Subcutaneous abdominal adipose tissue (tissue), 5 donors: ENCODE measurements at regions not wholly inside any gene's neighbourhood (a gene's known extent, or its start where the extent isn't known, plus 50 kb on each side); places are given as distances from the start of the nearest gene placed in this dataset.

Source experiments
- H3K27ac ChIP-seq: one replicate; pipeline ENCODE4 v1.7.0; 2013; ENCODE audit warnings: low read depth, mild to moderate bottlenecking, inconsistent platforms, low read length, moderate library complexity
- H3K27me3 ChIP-seq, 5 donors: one replicate each; pipeline ENCODE4 v1.7.0; 2013; ENCODE audit warnings: low read length in 5 of 5, inconsistent platforms in 1 of 5; ENCODE audit not compliant: control insufficient read depth in 5 of 5, insufficient read depth in 4 of 5
- H3K36me3 ChIP-seq, 5 donors: one replicate each; pipeline ENCODE4 v1.7.0; 2013; ENCODE audit warnings: low read length in 5 of 5; ENCODE audit not compliant: control insufficient read depth in 5 of 5, insufficient read depth in 5 of 5
- H3K4me1 ChIP-seq, 5 donors: one replicate each; pipeline ENCODE4 v1.7.0; 2013; ENCODE audit warnings: low read length in 5 of 5, mild to moderate bottlenecking in 3 of 5, moderate library complexity in 1 of 5; ENCODE audit not compliant: control insufficient read depth in 5 of 5, insufficient read depth in 5 of 5
- H3K4me3 ChIP-seq, 5 donors: one replicate each; pipeline ENCODE4 v1.7.0; 2013; ENCODE audit warnings: low read length in 5 of 5, low read depth in 1 of 5
- H3K9ac ChIP-seq, 5 donors: one replicate each; pipeline ENCODE4 v1.7.0; 2013; ENCODE audit warnings: low read length in 5 of 5, mild to moderate bottlenecking in 4 of 5, moderate library complexity in 3 of 5
- H3K9me3 ChIP-seq, 5 donors: one replicate each; pipeline ENCODE4 v1.7.0; 2013; ENCODE audit warnings: low read length in 5 of 5; ENCODE audit not compliant: control insufficient read depth in 5 of 5
- donor health status: healthy.
- donor health status: healthy.
- donor health status: healthy.
- donor health status: healthy.
- donor health status: healthy.

DNA sequence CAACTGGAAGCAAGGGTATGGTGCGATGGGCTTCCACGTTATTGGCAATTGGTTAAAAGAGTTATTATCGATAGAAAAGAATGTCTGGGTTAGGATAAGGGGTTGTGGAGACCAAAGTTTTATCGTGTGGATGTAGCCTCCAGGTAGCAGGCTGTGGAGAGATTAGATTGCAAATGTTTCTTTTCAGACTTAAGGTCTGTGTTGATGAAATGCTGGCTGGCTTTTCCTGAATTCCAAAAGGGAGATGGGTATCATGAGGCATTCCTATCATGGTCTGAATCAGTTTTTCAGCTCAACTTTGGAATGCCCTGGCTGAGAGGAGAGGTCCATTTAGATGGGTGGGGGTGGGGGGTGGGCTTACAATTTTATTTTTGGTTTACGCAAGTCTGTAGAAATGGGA, 395.0 kb upstream of the RBFOX1 start:
- peaks cover 0 to 2% (median 0%) of the 10 kb centered on the region in 5 donors for H3K9me3 ChIP-seq
- no peaks in the 10 kb centered on the region for H3K27me3 ChIP-seq
- no peak overlapping the region for H3K9ac ChIP-seq
- no peaks in the 10 kb centered on the region for H3K4me1 ChIP-seq
- no peak overlapping the region for H3K27ac ChIP-seq
- H3K4me3 ChIP-seq: no peak overlapping the region
- no peaks in the 10 kb centered on the region for H3K36me3 ChIP-seq

DNA sequence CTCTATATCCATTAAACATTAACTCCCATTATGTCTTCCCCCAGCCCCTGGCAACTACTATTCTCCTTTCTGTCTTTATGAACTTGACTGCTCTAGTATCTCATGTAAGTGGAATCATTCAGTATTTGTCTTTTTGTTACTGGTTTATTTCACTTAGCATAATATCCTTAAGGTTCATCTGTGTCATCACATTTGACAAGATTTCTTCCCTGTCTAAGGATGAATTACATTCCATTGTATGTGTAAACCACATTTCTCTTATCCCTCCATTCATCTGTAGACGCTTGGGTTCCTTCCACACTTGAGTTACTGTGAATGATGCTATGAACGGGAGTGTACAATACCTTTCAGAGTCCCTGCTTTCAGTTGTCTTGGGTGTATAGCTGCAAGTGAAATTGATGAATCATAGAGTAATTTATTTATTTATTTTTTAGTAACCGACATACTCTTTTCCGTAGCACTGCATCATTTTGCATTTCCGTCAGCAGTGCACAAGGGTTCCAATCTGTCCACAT, 399.7 kb upstream of the RBFOX1 start:
- Histone ChIP-seq H3K9ac (no peak overlapping the region), H3K36me3 (no peaks in the 10 kb centered on the region), H3K9me3 (peaks cover 0 to 9% (median 0%) of the 10 kb centered on the region in 5 donors), H3K27ac (no peak overlapping the region), H3K4me1 (no peaks in the 10 kb centered on the region), H3K27me3 (no peaks in the 10 kb centered on the region), H3K4me3 (no peak overlapping the region)

DNA sequence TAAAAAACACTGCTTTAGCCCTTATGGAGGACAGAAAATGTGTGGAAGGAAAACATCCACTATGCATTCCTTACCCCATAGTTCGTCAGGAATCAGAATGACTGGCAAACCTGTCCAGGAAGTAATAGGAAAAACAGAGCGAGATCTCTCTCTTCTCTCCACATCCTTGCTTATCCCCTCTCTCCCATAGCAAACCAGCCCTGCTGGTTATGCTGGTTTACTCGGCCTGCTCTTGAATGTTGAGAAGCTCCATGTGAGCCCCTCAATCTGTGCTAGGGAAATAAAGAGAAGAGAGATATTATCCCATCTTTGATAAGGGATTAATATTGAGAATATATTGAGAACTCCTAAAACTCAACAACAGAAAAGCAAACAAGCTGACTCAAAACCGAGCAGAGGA, 402.8 kb upstream of the RBFOX1 start:
- no peaks in the 10 kb centered on the region for H3K36me3 ChIP-seq
- no peaks in the 10 kb centered on the region for H3K4me1 ChIP-seq
- H3K4me3 ChIP-seq: no peak overlapping the region
- H3K9me3 ChIP-seq: peaks cover 0 to 9% (median 3%) of the 10 kb centered on the region in 5 donors
- H3K27ac ChIP-seq: no peak overlapping the region
- H3K9ac ChIP-seq: no peak overlapping the region
- no peaks in the 10 kb centered on the region for H3K27me3 ChIP-seq

DNA sequence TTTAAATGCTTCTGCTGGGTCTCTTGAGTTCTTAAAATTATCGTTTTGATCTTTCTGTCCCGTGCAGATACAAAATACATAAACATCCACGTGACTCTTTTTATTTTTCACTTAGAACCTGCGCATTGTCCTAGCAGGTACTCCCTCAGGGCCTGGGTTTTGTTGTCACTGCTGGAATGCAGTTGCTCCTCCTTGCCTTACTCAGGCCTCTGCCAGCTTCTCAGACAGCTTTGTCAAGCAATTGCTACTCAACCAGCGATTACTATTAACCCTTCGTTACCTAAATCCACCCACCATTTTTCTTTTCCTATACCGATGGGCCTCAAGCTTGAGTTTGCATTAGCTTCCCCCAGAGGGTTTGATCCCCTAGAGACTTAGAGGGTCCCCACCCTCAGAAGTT, 405.9 kb upstream of the RBFOX1 start:
- Histone ChIP-seq H3K27me3 (no peaks in the 10 kb centered on the region), H3K9ac (no peak overlapping the region), H3K4me1 (no peaks in the 10 kb centered on the region), H3K36me3 (no peaks in the 10 kb centered on the region), H3K4me3 (no peak overlapping the region), H3K9me3 (peaks cover 0 to 13% (median 5%) of the 10 kb centered on the region in 5 donors), H3K27ac (no peak overlapping the region)

DNA sequence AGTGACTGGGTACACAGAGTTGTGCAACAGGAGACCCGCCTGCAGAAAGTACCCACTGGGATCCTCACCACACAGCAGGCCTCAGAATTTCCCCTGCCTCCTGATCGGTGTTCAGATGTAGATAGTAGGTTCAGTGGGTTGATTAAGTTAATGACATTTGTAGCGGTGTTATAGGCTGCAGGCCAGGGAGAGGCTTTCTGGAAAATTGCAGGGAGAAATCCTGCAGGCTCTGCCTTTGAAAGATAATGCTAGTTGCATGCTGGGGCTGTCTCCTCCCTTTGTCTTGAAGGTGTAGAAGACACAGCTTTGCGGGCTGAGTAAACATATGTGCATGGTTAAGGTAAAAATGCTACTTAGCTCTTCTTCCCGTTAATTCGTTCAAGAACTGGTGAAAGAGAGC, 406.3 kb upstream of the RBFOX1 start:
- Histone ChIP-seq H3K4me3 (no peak overlapping the region), H3K27me3 (no peaks in the 10 kb centered on the region), H3K9me3 (peaks cover 0 to 10% (median 4%) of the 10 kb centered on the region in 5 donors), H3K27ac (no peak overlapping the region), H3K36me3 (no peaks in the 10 kb centered on the region), H3K9ac (no peak overlapping the region), H3K4me1 (no peaks in the 10 kb centered on the region)

DNA sequence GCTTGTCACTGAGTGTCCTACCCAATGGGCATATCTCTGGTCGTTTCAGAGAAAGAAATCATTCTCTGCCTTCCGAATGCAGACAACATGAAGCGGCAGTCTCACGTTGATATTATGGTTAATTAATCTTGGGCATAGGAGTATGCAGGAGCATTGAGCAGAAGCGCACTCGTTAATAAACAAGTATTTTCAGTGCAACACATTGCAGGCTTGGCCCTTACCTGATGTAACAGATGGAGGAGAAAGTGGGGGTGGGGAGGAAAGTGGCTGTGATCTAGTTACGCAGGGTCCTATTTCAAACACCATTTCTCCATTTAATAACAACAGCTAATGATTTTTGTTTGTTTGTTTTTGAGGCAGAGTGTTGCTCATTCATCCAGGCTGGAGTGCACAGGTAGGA, 414.0 kb upstream of the RBFOX1 start:
- no peaks in the 10 kb centered on the region for H3K27me3 ChIP-seq
- H3K4me1 ChIP-seq: no peaks in the 10 kb centered on the region
- H3K4me3 ChIP-seq: no peak overlapping the region
- peaks cover 0 to 14% (median 7%) of the 10 kb centered on the region in 5 donors for H3K9me3 ChIP-seq
- H3K27ac ChIP-seq: no peak overlapping the region
- no peak overlapping the region for H3K9ac ChIP-seq
- no peaks in the 10 kb centered on the region for H3K36me3 ChIP-seq

DNA sequence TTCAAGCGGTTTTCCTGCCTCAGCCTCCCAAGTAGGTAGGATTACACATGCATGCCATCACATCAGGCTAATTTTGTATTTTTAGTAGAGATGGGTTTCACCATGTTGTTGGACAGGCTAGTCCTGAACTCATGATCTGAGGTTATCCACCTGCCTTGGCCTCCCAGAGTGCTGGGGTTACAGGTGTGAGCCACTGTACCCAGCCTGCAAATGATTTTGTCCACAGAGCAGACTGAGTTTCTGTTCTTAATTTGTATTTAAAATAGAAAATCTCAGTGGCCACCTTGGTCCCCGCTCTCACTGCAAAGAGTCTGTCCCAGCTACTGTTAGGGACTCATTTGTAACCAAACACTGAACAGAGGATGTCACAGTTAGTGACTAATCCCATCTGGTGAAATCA, 415.7 kb upstream of the RBFOX1 start:
- H3K27ac ChIP-seq: no peak overlapping the region

DNA sequence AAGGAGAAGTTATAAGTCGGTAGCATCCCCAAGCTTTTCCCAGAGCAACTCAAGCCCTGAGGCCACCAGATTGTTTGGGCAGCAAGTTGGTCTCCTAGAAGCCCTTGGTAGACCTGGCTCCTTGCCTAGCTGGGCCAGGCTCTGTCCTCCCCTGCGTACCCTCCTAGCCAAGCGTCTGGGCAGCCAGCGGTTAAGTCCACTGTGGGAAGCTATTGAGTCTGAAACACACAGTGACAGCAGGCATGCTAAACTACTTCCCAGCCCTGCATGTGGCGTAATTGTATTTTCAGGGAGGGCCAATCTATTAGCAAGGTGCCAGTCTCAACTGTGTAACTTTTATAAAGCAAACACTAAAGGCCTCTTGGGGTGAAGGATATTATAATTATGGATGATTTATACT, 419.1 kb upstream of the RBFOX1 start:
- Histone ChIP-seq H3K4me1 (no peaks in the 10 kb centered on the region), H3K27me3 (no peaks in the 10 kb centered on the region), H3K4me3 (no peak overlapping the region), H3K9ac (no peak overlapping the region), H3K36me3 (no peaks in the 10 kb centered on the region), H3K9me3 (peaks cover 0 to 5% (median 0%) of the 10 kb centered on the region in 5 donors), H3K27ac (no peak overlapping the region)

More for the DNA sequence above, 415.7 kb upstream of the RBFOX1 start:
- Histone ChIP-seq H3K27me3 (no peaks in the 10 kb centered on the region), H3K4me3 (no peak overlapping the region), H3K9me3 (peaks cover 0 to 14% (median 3%) of the 10 kb centered on the region in 5 donors), H3K9ac (no peak overlapping the region), H3K36me3 (no peaks in the 10 kb centered on the region), H3K4me1 (no peaks in the 10 kb centered on the region)

DNA sequence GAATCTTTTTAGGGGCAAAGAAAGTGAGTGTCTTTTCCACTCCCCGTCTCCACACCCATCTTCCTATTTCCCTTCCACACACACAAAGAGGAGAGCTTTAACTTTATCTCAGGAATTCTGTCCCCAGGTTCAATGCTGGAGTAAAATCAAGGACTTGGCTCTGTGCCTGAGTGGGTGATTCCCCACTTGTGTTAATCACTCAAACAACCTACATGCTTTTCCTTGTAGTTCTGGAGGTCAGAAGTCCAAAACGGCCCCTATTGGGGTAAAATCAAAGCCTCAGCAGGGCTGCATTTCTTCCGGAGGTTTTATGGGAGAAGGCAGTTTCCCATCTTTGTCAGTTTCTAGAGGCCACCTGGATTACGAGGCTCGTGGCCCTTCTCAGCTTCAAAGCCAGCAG, 422.3 kb upstream of the RBFOX1 start:
- Histone ChIP-seq H3K9me3 (peaks cover 0 to 5% (median 0%) of the 10 kb centered on the region in 5 donors), H3K36me3 (no peaks in the 10 kb centered on the region)

DNA sequence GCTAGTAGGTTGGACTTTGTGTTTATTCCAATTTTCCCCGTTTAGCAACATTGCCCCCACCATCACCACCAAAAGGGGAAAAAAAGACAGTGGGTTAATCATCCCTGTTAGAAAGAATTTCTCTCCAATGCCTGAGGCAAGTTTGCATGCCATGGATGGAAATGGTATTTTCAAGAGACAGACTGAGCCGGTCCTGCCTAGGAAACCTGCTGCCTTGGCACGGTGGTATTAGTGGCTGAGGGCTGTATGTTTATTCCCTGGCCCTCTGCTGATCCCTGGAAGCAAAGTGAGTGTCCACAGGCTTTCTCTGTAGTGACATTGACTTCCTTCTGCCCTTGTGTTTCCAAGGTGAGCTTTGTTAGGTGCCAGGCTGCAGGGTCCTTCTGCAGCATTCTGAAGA, 427.0 kb upstream of the RBFOX1 start:
- H3K27ac ChIP-seq: no peak overlapping the region
- H3K9ac ChIP-seq: no peak overlapping the region
- no peaks in the 10 kb centered on the region for H3K27me3 ChIP-seq
- H3K4me3 ChIP-seq: no peak overlapping the region
- no peaks in the 10 kb centered on the region for H3K4me1 ChIP-seq
- no peaks in the 10 kb centered on the region for H3K36me3 ChIP-seq
- H3K9me3 ChIP-seq: no peaks in the 10 kb centered on the region

More for the DNA sequence above, 422.3 kb upstream of the RBFOX1 start:
- Histone ChIP-seq H3K9ac (no peak overlapping the region), H3K4me1 (no peaks in the 10 kb centered on the region), H3K4me3 (no peak overlapping the region), H3K27me3 (no peaks in the 10 kb centered on the region), H3K27ac (no peak overlapping the region)

DNA sequence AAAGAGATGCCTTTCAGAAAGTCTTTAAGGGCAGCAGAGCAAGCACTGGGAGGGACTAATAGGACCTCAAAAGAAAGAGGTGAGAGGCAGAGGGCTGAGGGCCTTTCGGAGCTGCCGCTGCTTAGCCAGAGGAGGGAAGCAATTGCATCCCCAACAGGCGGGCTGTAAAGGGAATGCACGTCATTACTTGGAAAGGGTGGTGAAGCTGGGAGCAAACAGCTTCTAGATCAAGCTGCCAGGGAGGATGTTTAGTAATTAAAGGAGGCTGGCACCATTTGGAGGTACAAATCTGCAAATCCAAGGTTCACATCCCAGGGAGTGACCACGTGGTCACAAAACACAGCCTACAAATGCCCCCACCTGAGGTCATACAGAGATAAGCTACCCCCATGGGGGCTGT, 429.0 kb upstream of the RBFOX1 start:
- H3K4me3 ChIP-seq: no peak overlapping the region
- no peaks in the 10 kb centered on the region for H3K27me3 ChIP-seq
- H3K27ac ChIP-seq: no peak overlapping the region
- peaks cover 0 to 1% (median 0%) of the 10 kb centered on the region in 5 donors for H3K4me1 ChIP-seq
- H3K36me3 ChIP-seq: no peaks in the 10 kb centered on the region
- H3K9ac ChIP-seq: no peak overlapping the region
- peaks cover 0 to 4% (median 0%) of the 10 kb centered on the region in 5 donors for H3K9me3 ChIP-seq
